Skeletal muscle satellite cell (primary cell): ENCODE measurements at regions not wholly inside any gene's neighbourhood (a gene's known extent, or its start where the extent isn't known, plus 50 kb on each side); places are given as distances from the start of the nearest gene placed in this dataset.

Experiments used
- H3K27me3 ChIP-seq: 2 replicates; pipeline ENCODE4 v1.7.0; 2013; ENCODE audit warnings: low read length; ENCODE audit not compliant: control insufficient read depth, insufficient read depth
- H3K36me3 ChIP-seq: 2 replicates; pipeline ENCODE4 v1.7.0; 2013; ENCODE audit warnings: mild to moderate bottlenecking, control low read depth, low read length; ENCODE audit not compliant: insufficient read depth
- H3K4me1 ChIP-seq: 2 replicates; pipeline ENCODE4 v1.7.0; 2013; ENCODE audit warnings: low read length; ENCODE audit not compliant: control insufficient read depth, insufficient read depth
- H3K4me2 ChIP-seq: 2 replicates; pipeline ENCODE4 v1.7.0; 2013; ENCODE audit warnings: mild to moderate bottlenecking, low read length
- H3K4me3 ChIP-seq: 2 replicates; pipeline ENCODE4 v1.7.0; 2013; ENCODE audit warnings: low read length
- H3K9ac ChIP-seq: 2 replicates; pipeline ENCODE4 v1.7.0; 2013; ENCODE audit warnings: mild to moderate bottlenecking, low read depth, low read length, moderate library complexity
- H3K9me3 ChIP-seq: replicated peaks from 2 replicates; pipeline ENCODE4 v1.7.0; 2013; ENCODE audit warnings: mild to moderate bottlenecking, control low read depth, low read length

GRCh38 chr2:120451334-120451733, 105.4 kb downstream of the INHBB start:
- Histone ChIP-seq H3K9me3 (no peaks in the 10 kb centered on the region), H3K4me3 (no peak overlapping the region), H3K9ac (no peak overlapping the region), H3K4me1 (peaks cover 4% of the 10 kb centered on the region), H3K36me3 (no peaks in the 10 kb centered on the region), H3K4me2 (no peak overlapping the region), H3K27me3 (peaks cover 20% of the 10 kb centered on the region)

- H3K9me3 ChIP-seq, result no peaks in the 10 kb centered on the region
- H3K27me3 ChIP-seq, result peaks cover 17% of the 10 kb centered on the region
- peaks cover 4% of the 10 kb centered on the region for H3K4me1 ChIP-seq
- no peak overlapping the region for H3K4me3 ChIP-seq
- H3K4me2 ChIP-seq, result no peak overlapping the region
- H3K9ac ChIP-seq, result no peak overlapping the region
- H3K36me3 ChIP-seq, result no peaks in the 10 kb centered on the region
Measured at GRCh38 chr2:120452131-120452530, 106.2 kb downstream of the INHBB start.

- Histone ChIP-seq H3K4me3 (no peak overlapping the region), H3K9me3 (no peaks in the 10 kb centered on the region), H3K9ac (no peak overlapping the region), H3K4me1 (peaks cover 4% of the 10 kb centered on the region), H3K27me3 (peaks cover 16% of the 10 kb centered on the region), H3K36me3 (no peaks in the 10 kb centered on the region), H3K4me2 (no peak overlapping the region)
Measured at GRCh38 chr2:120452945-120453634, 107.2 kb downstream of the INHBB start.

GRCh38 chr2:120453635-120453998, 107.7 kb downstream of the INHBB start:
- no peak overlapping the region for H3K4me2 ChIP-seq
- no peak overlapping the region for H3K4me3 ChIP-seq
- H3K9me3 ChIP-seq, result no peaks in the 10 kb centered on the region
- H3K4me1 ChIP-seq, result peaks cover 4% of the 10 kb centered on the region
- no peaks in the 10 kb centered on the region for H3K36me3 ChIP-seq
- no peak overlapping the region for H3K9ac ChIP-seq
- peaks cover 16% of the 10 kb centered on the region for H3K27me3 ChIP-seq

GRCh38 chr2:120454654-120455385, 108.9 kb downstream of the INHBB start:
- no peak overlapping the region for H3K4me2 ChIP-seq
- no peaks in the 10 kb centered on the region for H3K9me3 ChIP-seq

GRCh38 chr2:120455390-120455789, 109.5 kb downstream of the INHBB start:
- no peak overlapping the region for H3K4me2 ChIP-seq
- peaks cover 4% of the 10 kb centered on the region for H3K4me1 ChIP-seq
- no peak overlapping the region for H3K4me3 ChIP-seq
- H3K36me3 ChIP-seq, result no peaks in the 10 kb centered on the region
- H3K9ac ChIP-seq, result no peak overlapping the region
- no peaks in the 10 kb centered on the region for H3K9me3 ChIP-seq
- peaks cover 8% of the 10 kb centered on the region for H3K27me3 ChIP-seq

More at GRCh38 chr2:120454654-120455385, 108.9 kb downstream of the INHBB start:
- Histone ChIP-seq H3K9ac (no peak overlapping the region), H3K27me3 (peaks cover 10% of the 10 kb centered on the region), H3K4me3 (no peak overlapping the region), H3K36me3 (no peaks in the 10 kb centered on the region), H3K4me1 (peaks cover 4% of the 10 kb centered on the region)

- Histone ChIP-seq H3K9me3 (no peaks in the 10 kb centered on the region), H3K4me1 (peaks cover 4% of the 10 kb centered on the region), H3K4me2 (no peak overlapping the region), H3K9ac (no peak overlapping the region), H3K27me3 (peaks cover 4% of the 10 kb centered on the region), H3K36me3 (no peaks in the 10 kb centered on the region), H3K4me3 (no peak overlapping the region)
Measured at GRCh38 chr2:120456867-120457266, 110.9 kb downstream of the INHBB start.

- Histone ChIP-seq H3K4me3 (no peak overlapping the region), H3K9ac (no peak overlapping the region), H3K36me3 (no peaks in the 10 kb centered on the region), H3K27me3 (no peaks in the 10 kb centered on the region), H3K4me2 (no peak overlapping the region), H3K9me3 (no peaks in the 10 kb centered on the region), H3K4me1 (no peaks in the 10 kb centered on the region)
Measured at GRCh38 chr2:120460511-120460910, 114.6 kb downstream of the INHBB start.

GRCh38 chr2:120461092-120461491, 115.2 kb downstream of the INHBB start:
- Histone ChIP-seq H3K9me3 (no peaks in the 10 kb centered on the region), H3K27me3 (no peaks in the 10 kb centered on the region), H3K4me2 (no peak overlapping the region), H3K36me3 (no peaks in the 10 kb centered on the region), H3K4me3 (no peak overlapping the region), H3K9ac (no peak overlapping the region), H3K4me1 (no peaks in the 10 kb centered on the region)

GRCh38 chr2:120461546-120462537, 115.9 kb downstream of the INHBB start:
- H3K4me2 ChIP-seq, result no peak overlapping the region
- no peaks in the 10 kb centered on the region for H3K9me3 ChIP-seq
- H3K36me3 ChIP-seq, result no peaks in the 10 kb centered on the region
- H3K4me1 ChIP-seq, result no peaks in the 10 kb centered on the region
- no peak overlapping the region for H3K9ac ChIP-seq
- H3K4me3 ChIP-seq, result no peak overlapping the region
- H3K27me3 ChIP-seq, result no peaks in the 10 kb centered on the region

GRCh38 chr2:120463527-120463926, 117.6 kb downstream of the INHBB start:
- H3K4me3 ChIP-seq, result no peak overlapping the region
- no peaks in the 10 kb centered on the region for H3K36me3 ChIP-seq
- no peaks in the 10 kb centered on the region for H3K27me3 ChIP-seq
- no peak overlapping the region for H3K4me2 ChIP-seq
- H3K4me1 ChIP-seq, result no peaks in the 10 kb centered on the region
- no peaks in the 10 kb centered on the region for H3K9me3 ChIP-seq
- no peak overlapping the region for H3K9ac ChIP-seq
